ENCODE measurements at regions not wholly inside any gene's neighbourhood (a gene's known extent, or its start where the extent isn't known, plus 50 kb on each side); places are given as distances from the start of the nearest gene placed in this dataset.
"Not testable (repeated sequence)": the region's sequence is repeated elsewhere in the genome, so short reads cannot be mapped to it uniquely, and the experiment has no call there.

DNA sequence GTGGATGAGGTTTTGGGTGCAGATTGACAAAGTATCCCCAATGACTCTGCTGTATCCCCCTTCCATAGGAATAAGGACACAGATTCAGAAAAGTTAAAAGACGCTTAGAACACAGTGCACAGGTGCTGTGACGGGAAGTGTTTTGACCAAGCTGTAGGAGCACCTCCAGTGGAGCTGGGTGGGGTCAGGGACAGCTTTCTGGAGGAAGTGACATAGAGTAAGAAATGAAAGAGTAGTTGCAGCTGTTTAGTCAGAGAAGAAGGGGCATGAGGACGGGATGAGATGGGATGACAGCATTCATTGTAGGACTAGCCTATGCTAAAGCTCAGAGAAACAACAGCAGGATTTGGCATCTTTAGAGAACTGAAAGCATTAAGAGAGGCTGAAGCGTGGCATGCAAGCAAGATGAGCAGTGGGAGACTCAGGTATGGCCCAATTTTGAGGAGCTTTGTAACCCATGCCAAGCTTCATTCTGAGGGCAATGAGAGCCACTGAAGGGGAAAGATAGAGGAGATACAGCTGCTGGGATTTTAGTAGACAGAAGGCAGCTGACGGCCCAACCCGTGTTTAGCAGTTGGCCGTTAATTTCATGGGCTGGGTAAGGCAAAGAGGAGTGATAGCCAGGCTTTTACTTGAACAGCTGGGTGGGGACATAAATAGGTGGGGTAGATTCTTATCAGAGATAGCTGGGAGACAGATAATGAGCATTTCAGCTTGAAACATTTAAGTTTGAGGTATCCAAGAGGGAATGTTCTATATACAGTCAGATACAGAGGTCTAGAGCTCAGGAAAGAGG is 131.8 kb upstream of the KRAS start:
- DNase-seq: no peak

DNA sequence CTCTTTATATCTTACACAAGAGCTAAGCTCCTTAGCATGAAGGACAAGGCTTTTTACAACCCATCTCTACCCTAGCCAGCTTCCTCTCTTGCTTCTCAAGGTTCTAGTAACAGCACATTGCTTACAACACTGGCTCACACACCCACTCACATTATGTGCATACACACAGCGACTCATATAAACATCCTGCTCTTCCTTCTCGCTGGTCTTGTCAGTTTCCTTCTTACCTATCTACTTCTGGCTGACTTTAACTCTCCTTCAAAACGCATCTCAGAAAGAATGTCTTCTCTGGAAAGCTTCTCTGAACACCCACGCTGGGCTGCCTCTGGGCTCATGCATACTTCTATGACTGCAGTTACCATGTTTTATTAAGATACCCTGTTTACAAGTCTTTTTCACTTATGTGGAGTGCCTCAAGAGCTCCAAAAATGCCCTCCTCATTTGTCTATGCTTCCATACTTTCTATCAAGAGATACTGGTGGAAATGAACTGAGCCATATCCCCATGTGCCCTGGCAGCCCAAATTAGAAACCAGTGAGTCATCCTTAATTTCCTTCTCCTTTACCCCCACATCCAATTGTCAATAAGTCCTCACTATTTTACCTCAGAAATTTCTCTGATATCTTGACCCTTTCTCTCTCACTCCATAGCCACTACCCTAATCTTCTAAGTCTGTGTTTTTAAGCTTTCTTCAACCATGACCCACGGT is 126.9 kb upstream of the KRAS start:
- no peak for DNase-seq

GRCh38 chr12:25376985-25377384 is 126.3 kb upstream of the KRAS start:
- no peak for DNase-seq

- DNase-seq: no peak
Observed at GRCh38 chr12:25376407-25376806, 125.7 kb upstream of the KRAS start.

DNA sequence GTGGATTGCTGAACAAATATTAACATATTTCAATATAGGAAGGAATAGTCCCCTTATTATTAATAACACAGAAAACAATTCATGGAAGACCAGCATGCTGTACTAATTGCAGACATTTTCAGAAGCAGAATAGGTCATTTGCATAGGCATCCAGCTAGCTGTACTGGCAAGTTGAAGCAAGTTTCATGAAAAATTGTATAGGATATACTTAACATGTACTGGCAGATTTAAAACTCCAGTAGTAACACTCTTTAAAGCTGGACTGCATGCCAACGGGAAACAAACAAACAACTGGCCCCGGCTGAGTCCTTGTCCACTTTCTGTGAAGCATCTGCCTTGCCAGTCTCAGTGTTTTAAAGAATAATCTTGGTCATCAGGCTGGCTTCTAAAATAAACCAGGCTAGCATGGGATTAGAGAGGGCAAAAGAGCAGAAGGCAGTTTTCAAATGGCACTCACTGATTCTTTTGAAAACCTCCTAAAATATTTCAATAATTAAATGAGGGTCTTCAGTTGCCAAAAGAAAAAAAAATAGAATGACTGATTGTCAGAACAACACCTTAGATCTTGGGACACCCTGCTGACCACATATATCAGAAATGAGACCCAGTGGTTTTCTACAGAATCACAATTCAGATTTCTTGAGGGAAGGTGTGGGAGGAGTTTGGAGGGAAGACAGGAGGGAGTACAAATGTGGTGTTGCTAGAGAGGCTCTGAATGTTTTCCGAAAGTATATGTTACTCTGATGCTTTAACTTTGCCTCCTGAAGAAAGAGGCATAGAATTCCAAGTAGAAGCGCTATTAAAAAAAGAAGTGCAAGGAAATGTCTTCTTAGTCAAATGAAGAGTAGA is 122.5 kb upstream of the KRAS start:
- DNase-seq: no peak

- no peak for DNase-seq
Observed at GRCh38 chr12:25372002-25372401, 121.3 kb upstream of the KRAS start.

DNA sequence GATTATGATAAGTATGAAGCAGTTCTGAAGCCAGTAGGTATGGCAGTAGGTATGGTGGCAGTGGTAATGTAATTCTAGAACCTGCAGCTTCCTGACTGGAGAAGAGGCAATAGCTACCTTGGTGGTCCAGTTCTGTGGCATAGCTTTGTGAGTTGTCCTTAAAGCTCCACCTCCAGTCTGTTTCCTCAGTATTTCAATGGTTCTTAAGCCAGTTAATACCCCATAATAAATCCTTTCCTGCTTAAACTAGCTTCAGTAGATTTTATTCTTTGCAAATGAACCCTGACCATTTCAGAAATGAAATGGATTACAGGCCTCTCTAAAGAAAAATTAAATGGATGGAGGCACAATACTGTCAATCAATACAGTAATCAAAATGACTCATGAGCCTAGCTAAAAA is 117.8 kb upstream of the KRAS start:
- no peak for DNase-seq

DNA sequence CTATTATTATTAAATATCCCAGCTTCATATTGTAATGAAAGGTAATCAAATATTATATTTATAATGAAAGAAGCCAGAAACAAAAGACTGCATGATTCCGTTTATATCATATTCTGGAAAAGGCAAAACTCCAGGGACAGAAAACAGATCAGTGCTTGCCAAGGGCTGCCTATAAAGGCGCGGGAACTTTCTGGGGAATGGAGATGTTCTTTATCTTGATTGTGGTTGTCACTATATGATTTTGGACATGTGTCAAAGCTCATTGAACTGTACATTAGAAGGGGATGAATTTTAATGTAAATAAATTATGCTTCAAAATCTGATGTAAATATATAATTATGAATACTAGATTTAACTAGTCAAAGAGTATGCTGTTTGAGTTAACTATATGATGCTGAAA is 115.4 kb upstream of the KRAS start:
- DNase-seq: no peak

DNA sequence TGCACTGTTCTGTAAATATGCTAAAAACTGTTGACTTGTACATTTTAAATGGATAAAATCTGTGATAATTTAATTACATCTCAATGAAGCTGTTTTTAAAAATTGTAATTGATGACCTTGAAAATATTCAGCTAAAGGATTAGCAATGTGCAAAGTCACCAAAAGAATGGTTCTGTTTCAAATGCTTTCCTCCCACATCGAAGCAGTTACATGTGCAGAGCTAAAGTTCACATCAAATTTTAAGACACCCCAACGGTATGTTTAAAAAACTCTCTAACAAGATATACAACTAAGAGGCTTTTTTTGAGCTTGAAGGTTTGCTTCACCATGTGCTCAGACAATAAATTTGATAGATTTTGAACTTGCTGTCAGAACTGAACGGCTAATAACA is 114.6 kb upstream of the KRAS start:
- DNase-seq: no peak

DNA sequence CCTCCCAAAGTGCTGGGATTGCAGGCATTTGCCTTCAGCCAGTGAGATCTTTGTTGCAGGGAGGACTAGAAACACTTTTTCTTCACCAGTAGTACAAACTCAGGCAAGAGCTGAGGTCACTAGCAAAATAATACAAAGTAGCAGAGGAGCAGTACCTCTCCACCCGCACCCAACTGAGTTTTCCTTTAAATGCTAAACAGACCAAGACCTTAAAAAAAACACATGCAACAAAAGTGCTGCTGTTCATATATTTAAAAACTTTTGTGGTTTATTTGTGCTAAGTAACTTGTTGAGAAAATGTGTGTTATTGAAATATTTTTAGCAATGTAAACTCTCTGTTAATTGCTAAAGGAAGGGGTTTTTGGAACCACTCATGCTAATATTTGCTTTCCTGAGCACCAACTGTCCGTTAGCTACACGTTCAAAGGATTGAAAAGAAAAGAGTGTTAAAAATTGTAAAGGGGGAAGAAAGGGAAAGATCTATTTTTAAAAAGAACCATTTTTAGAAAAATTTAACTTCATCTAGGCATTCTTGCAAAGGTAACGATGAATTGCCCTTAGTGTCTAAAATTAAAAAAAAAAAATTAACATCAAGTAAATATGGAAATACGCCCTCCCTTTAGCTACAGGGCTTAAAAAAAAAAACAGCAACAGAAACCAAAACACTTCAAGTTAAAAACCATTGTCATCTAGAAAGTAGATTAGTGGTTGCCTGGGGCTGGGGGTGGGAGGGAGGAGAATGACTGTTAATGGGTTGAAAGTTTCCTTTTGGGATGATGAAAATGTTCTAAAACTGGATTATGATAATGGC is 114.0 kb upstream of the KRAS start:
- DNase-seq: no peak

DNA sequence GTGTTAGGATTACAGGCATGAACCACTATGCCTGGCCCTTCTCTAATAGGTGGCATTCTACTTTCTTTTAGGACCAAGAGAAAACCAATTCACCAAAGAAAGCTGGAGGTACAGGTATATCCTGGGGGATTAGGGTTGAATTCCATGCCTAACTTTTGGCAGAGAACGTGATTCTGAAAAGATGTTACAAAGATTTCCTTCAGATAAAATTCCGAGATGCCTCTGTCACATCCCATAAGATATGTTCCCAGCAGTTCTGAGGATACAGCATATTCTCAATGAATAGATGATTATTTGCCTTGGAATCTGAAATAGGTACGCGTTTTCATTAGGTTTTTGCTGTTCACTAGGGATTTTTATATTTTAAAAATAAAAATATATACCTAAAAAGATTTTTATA is 111.9 kb upstream of the KRAS start:
- DNase-seq: no peak

- DNase-seq: no peak
Observed at GRCh38 chr12:25361511-25361910, 110.8 kb upstream of the KRAS start.

DNA sequence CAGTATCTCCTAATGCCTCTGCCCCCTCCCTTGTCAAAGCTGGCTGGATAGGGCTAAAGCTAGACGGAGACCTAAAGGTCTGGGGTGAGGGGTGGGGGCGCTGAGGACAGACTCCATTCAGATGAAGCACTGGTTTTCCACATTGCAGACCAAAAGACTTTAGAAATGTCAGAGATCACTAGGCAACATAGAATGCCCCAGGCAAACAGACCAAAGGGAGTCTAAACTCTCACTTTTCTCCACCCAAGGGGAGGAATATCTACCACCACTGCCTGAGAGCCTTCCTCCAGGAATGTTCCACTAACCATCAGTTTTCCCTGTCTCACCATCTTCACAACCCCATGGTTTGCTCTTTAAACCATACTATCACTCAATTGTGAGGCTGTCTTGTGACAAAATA is 106.9 kb upstream of the KRAS start:
- DNase-seq: no peak

DNA sequence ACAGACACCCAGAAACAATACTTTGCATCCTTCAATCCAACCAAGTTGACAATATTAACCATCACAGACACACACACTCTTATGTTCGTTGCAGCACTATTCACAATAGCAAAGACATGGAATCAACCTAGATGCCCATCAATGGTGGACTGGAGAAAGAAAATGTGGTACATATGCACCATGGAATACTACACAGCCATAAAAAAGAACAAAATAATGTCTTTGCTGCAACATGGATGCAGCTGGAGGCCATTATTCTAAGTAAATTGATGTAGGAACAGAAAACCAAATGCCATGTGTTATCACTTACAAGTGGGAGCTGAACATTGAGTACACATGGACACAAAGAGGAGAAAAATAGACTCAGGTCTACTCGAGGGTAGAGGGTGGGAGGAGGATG is 102.2 kb upstream of the KRAS start:
- not testable (repeated sequence) for DNase-seq

- DNase-seq: no peak
Observed at GRCh38 chr12:25352083-25352918, 101.6 kb upstream of the KRAS start.

DNA sequence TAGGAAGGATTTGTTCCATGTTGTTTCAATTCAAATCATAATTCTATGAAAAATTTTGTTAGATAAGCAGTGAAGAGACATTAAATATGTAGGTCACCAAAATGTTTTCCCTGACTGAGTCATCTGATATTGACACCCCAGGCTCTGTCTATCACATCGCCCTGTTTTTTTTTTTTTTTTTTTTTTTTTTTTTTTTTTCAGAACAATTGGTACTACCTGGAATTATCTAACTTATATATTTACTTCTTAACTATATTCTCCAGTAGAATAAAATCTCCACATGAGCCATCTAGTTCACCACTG is 97.8 kb upstream of the KRAS start:
- no peak for DNase-seq

DNA sequence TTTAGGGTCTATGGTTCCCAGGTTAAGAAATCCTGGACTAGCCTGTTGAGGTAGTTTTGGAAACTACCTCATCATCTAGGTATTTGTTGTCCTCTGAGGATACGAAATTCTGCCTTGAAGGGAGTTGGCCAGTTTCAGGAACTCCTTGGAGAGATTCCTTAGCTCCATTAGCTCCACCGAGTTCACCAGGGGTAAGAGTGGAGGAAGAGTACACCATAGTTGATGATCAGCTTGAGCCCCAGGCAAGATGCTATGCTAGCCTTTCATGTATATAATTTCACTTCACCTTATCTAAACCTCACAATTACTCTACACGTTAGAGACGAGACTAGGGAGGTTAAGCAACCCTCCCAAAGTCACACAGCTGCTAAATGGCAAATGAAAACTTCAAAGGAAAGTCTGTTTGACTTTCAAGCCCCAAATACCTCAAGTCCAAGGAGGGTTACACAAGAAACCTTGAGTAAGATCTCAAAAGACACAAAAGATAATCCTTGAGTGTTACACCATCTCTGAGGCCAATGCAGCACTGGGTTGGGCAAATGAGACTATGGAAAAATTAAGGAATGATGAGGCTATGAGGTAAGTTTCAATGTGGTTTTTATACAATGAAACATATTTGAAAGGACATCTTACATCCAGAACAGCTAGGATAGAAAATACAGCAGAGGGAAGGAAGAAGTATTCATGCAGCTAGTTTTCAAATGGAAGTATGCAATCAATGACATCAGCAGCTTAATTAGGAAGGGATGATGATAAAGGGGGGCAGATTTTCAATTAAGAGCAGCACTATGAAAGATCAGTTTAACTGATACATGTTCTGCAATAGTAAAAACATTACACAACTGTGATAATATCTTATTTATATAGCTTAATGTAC is 97.2 kb upstream of the KRAS start:
- no peak for DNase-seq

DNA sequence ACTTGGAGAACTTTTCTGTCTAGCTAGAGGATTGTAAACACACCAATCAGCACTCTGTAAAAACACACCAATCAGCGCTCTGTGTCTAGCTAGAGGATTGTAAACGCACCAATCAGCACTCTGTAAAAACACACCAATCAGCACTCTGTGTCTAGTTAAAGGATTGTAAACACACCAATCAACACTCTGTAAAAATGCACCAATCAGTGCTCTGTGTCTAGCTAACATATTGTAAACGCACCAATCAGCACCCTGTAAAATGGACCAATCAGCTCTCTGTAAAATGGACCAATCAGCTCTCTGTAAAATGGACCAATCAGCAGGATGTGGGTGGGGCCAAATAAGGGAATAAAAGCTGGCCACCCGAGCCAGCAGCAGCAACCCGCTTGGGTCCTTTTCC is 91.1 kb upstream of the KRAS start:
- DNase-seq: not testable (repeated sequence)

DNA sequence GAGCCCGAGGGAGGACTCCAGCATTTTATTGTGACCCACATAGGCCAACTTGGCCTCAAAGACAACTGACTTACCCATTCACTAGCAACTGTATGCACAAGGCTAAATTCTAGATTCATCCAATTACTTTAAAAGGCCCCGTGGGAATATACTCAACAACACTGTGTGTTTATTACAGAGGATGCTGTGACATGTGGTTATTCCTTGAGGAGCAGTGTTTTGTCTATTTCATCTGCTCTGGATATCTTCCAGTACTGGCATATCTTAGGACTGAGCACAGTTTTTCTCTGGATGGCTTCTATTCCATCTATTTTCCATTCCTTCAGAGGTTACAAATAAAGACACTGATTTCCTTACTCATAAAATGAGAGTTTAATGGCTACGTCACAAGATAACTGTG is 87.2 kb upstream of the KRAS start:
- DNase-seq: no peak

DNA sequence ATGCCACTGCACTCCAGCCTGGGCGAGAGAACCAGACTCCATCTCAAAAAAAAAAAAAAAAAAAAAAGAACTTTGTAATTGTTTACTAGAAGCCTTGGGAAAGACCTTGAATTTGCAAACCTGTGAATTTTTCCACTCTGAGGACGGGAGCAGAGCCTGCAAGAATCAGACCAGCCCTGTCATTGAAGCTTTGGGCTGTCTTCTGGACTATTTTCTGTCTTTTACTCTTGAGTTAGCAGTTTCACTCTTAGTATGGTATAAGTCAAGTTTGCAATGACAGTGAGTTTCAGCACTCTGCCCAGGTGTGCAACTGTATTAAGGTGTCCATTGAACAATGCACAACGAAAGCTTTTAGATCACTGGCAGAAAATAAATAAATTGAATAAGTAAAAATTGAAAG is 81.4 kb upstream of the KRAS start:
- DNase-seq: no peak

DNA sequence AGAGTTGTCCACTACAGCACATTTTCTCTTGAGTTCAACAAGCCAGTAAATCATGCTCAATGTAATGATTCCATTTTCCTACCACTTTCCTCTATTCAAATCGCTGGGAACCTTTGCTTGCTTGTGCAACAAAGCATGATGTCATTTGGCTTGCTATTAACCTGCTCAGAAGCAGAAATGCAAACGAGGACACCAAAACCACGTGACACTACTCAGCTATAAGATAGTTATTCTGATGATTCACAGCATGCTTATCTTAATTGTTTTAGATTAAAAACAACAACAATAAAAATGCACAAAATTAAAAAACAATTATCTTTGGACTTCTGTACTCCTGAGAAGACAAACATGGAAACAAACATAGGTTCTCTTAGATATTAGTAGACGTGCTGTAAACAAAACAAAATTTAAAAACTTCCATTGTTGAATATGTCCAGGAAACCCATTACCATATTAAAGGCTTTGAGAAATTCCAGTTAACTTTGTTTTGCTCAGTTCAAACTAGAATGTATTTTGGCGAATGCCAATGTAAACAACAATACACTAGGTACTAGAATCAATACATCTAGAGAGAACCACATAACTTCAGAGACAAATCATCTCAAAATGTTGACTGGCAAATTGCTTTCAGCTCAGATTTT is 77.5 kb upstream of the KRAS start:
- DNase-seq: no peak
